A673 (cell line): ENCODE measurements at regions not wholly inside any gene's neighbourhood (a gene's known extent, or its start where the extent isn't known, plus 50 kb on each side); places are given as distances from the start of the nearest gene placed in this dataset.

ENCODE experiments used
- EZH2 ChIP-seq: fragments of 200-600 bp; sonication (generic); IDR thresholded peaks from 2 replicates; pipeline ENCODE4 v1.6.1; 2017; ENCODE audit warnings: borderline replicate concordance, low read depth, mild to moderate bottlenecking, mixed read lengths, antibody characterized with exemption, low read length; ENCODE audit not compliant: poor library complexity, severe bottlenecking
- TF ChIP-seq, protein P1 (sequence below): fragments of 300-800, 200-600 bp; sonication (generic); conservative IDR thresholded peaks from 2 replicates; pipeline ENCODE4 v1.5.1; 2017; ENCODE audit warnings: low read depth, mild to moderate bottlenecking, antibody characterized with exemption, low read length, moderate library complexity, mixed read lengths

DNA sequence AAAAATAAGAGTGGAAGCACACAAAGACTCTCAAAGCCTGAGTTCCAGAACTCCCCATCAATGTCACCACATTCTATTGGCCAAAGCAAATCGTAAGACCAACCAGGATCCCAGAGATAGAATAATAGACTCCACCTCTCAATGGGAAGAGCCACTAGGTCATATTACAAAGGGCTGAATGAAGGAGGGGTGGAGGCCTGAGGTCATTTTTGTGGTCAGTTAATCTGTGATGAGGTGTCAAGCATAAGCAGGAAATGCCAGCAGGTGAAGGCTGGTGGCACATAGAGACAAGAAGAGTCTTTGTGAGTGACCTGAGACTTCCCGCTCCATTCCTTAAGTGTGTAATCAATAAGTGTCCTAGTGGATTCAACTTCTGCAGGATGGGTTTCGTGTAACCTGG is 144.3 kb downstream of the TFCP2L1 start:
- no peak for TF ChIP-seq EZH2
- TF ChIP-seq, protein P1, sequence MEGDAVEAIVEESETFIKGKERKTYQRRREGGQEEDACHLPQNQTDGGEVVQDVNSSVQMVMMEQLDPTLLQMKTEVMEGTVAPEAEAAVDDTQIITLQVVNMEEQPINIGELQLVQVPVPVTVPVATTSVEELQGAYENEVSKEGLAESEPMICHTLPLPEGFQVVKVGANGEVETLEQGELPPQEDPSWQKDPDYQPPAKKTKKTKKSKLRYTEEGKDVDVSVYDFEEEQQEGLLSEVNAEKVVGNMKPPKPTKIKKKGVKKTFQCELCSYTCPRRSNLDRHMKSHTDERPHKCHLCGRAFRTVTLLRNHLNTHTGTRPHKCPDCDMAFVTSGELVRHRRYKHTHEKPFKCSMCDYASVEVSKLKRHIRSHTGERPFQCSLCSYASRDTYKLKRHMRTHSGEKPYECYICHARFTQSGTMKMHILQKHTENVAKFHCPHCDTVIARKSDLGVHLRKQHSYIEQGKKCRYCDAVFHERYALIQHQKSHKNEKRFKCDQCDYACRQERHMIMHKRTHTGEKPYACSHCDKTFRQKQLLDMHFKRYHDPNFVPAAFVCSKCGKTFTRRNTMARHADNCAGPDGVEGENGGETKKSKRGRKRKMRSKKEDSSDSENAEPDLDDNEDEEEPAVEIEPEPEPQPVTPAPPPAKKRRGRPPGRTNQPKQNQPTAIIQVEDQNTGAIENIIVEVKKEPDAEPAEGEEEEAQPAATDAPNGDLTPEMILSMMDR, result no peak
